GM18870 (cell line): ENCODE measurements at regions not wholly inside any gene's neighbourhood (a gene's known extent, or its start where the extent isn't known, plus 50 kb on each side); places are given as distances from the start of the nearest gene placed in this dataset.

ENCODE experiments used
- ATAC-seq: cut with Tn5 transposase; IDR thresholded peaks from one replicate; pipeline ENCODE4 v1.9.1; 2021; ENCODE audit warnings: moderate library complexity; ENCODE audit not compliant: unreplicated experiment

- no peak for ATAC-seq
These were observed 188.6 kb downstream of the MYCN start for GRCh38 chr2:16128746-16129610.

- ATAC-seq = no peak
These were observed 187.6 kb downstream of the MYCN start for GRCh38 chr2:16127958-16128357.

- ATAC-seq = no peak
These were observed 187.1 kb downstream of the MYCN start for GRCh38 chr2:16127276-16127940.

GRCh38 chr2:16126517-16127275 lies 186.3 kb downstream of the MYCN start:
- no peak for ATAC-seq

GRCh38 chr2:16125614-16126516 lies 185.5 kb downstream of the MYCN start:
- no peak for ATAC-seq

GRCh38 chr2:16124881-16125613 lies 184.7 kb downstream of the MYCN start:
- ATAC-seq = no peak

- ATAC-seq = no peak
These were observed 183.8 kb downstream of the MYCN start for GRCh38 chr2:16123856-16124780.

GRCh38 chr2:16123421-16123820 lies 183.1 kb downstream of the MYCN start:
- no peak for ATAC-seq

GRCh38 chr2:16122556-16122955 lies 182.2 kb downstream of the MYCN start:
- no peak for ATAC-seq

GRCh38 chr2:16121986-16122390 lies 181.6 kb downstream of the MYCN start:
- no peak for ATAC-seq

- ATAC-seq = no peak
These were observed 181.1 kb downstream of the MYCN start for GRCh38 chr2:16121231-16121985.

- no peak for ATAC-seq
These were observed 180.3 kb downstream of the MYCN start for GRCh38 chr2:16120591-16121180.

- no peak for ATAC-seq
These were observed 179.4 kb downstream of the MYCN start for GRCh38 chr2:16119741-16120140.

- no peak for ATAC-seq
These were observed 178.6 kb downstream of the MYCN start for GRCh38 chr2:16118611-16119590.

GRCh38 chr2:16117791-16118610 lies 177.7 kb downstream of the MYCN start:
- ATAC-seq = no peak
